A673 (cell line): ENCODE measurements at regions not wholly inside any gene's neighbourhood (a gene's known extent, or its start where the extent isn't known, plus 50 kb on each side); places are given as distances from the start of the nearest gene placed in this dataset.

Experiments
- CTCF ChIP-seq: fragments of 300-800, 200-600 bp; sonication (generic); conservative IDR thresholded peaks from 2 replicates; pipeline ENCODE4 v1.5.1; 2017; ENCODE audit warnings: low read depth, mild to moderate bottlenecking, antibody characterized with exemption, low read length, moderate library complexity, mixed read lengths
- EZH2 ChIP-seq: fragments of 200-600 bp; sonication (generic); IDR thresholded peaks from 2 replicates; pipeline ENCODE4 v1.6.1; 2017; ENCODE audit warnings: borderline replicate concordance, low read depth, mild to moderate bottlenecking, mixed read lengths, antibody characterized with exemption, low read length; ENCODE audit not compliant: poor library complexity, severe bottlenecking

GRCh38 chr19:32208060-32208459 is 137.3 kb upstream of the ZNF507 start:
- TF ChIP-seq CTCF (no peak), EZH2 (no peak)
